ENCODE measurements at regions not wholly inside any gene's neighbourhood (a gene's known extent, or its start where the extent isn't known, plus 50 kb on each side); places are given as distances from the start of the nearest gene placed in this dataset.

GRCh38 chr2:67229706-67230105 is 167.4 kb upstream of the ETAA1 start:
- CTCF ChIA-PET = no interaction called here
- POLR2A ChIA-PET = no interaction called here
- no peaks in the 10 kb centered on the region for H3K9me3 ChIP-seq (ENCODE audit: control extremely low read depth in 1 of 3, control insufficient read depth in 2 of 3, insufficient read depth in 1 of 3, low read length in 2 of 3)
- no peak overlapping the region for H3K4me2 ChIP-seq (replicated peaks; ENCODE audit: low read depth, low read length, poor library complexity, severe bottlenecking)
- H3K4me3 ChIP-seq (ENCODE audit: control extremely low read depth in 1 of 5, extremely low read depth in 1 of 5, insufficient read depth in 1 of 5, low read depth in 2 of 5, low read length in 4 of 5) = no peak overlapping the region
- H3K4me3 Mint-ChIP-seq = no peak overlapping the region
- TF ChIP-seq EZH2 (IDR thresholded peaks at IDR 0.05; ENCODE audit: borderline replicate concordance, insufficient read depth, low read depth, low read length, poor library complexity, severe bottlenecking) = no peak
- TF ChIP-seq, protein P1, sequence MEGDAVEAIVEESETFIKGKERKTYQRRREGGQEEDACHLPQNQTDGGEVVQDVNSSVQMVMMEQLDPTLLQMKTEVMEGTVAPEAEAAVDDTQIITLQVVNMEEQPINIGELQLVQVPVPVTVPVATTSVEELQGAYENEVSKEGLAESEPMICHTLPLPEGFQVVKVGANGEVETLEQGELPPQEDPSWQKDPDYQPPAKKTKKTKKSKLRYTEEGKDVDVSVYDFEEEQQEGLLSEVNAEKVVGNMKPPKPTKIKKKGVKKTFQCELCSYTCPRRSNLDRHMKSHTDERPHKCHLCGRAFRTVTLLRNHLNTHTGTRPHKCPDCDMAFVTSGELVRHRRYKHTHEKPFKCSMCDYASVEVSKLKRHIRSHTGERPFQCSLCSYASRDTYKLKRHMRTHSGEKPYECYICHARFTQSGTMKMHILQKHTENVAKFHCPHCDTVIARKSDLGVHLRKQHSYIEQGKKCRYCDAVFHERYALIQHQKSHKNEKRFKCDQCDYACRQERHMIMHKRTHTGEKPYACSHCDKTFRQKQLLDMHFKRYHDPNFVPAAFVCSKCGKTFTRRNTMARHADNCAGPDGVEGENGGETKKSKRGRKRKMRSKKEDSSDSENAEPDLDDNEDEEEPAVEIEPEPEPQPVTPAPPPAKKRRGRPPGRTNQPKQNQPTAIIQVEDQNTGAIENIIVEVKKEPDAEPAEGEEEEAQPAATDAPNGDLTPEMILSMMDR (IDR thresholded peaks at IDR 0.05) = no peak
- DNase-seq (no peak), ATAC-seq (ENCODE audit: low read depth) (no peak)
- H3K9me3 Mint-ChIP-seq (ENCODE audit: insufficient read depth) = no peaks in the 10 kb centered on the region
- H3K4me1 Mint-ChIP-seq = no peaks in the 10 kb centered on the region
- no peaks in the 10 kb centered on the region for H3K27me3 Mint-ChIP-seq
- H3K79me2 ChIP-seq (ENCODE audit: control insufficient read depth, insufficient read depth, low read length) = no peaks in the 10 kb centered on the region
- no peak overlapping the region for H2AFZ ChIP-seq (ENCODE audit: insufficient read depth, low read depth, low read length, poor library complexity, severe bottlenecking)
- H4K20me1 ChIP-seq (ENCODE audit: control insufficient read depth, insufficient read depth, low read length, poor library complexity, severe bottlenecking) = no peaks in the 10 kb centered on the region
- H3K27ac ChIP-seq (ENCODE audit: low read length in 2 of 2) = no peak overlapping the region
- intact Hi-C loops (cut with micrococcal nuclease) = no loop called here
- no peaks in the 10 kb centered on the region for H3K4me1 ChIP-seq (ENCODE audit: control insufficient read depth in 2 of 2, insufficient read depth in 2 of 2, low read length in 2 of 2)
- no peaks in the 10 kb centered on the region for H3K36me3 ChIP-seq (replicated peaks in 1 of 2; ENCODE audit: control extremely low read depth in 1 of 2, control insufficient read depth in 1 of 2, extremely low read depth in 1 of 2, insufficient read depth in 2 of 2, low read length in 1 of 2)
- H3K27ac Mint-ChIP-seq = no peak overlapping the region
- H3K27me3 ChIP-seq (replicated peaks in 1 of 4; ENCODE audit: control extremely low read depth in 1 of 4, control insufficient read depth in 3 of 4, insufficient read depth in 4 of 4, low read length in 3 of 4) = no peaks in the 10 kb centered on the region
- no peak overlapping the region for H3K9ac ChIP-seq (ENCODE audit: low read length)

GRCh38 chr2:67232936-67233335 is 164.2 kb upstream of the ETAA1 start:
- H3K4me1 Mint-ChIP-seq = no peaks in the 10 kb centered on the region
- WGBS (ENCODE audit: insufficient coverage) = 33% methylated on average over 1 of the region's 1 CpG
- H3K4me3 ChIP-seq (ENCODE audit: control extremely low read depth in 1 of 5, extremely low read depth in 1 of 5, insufficient read depth in 1 of 5, low read depth in 2 of 5, low read length in 4 of 5) = no peak overlapping the region
- no peak for DNase-seq
- ChIA-PET POLR2A (no interaction called here), CTCF (no interaction called here)
- no peaks in the 10 kb centered on the region for H3K9me3 Mint-ChIP-seq (ENCODE audit: insufficient read depth)
- H3K27ac ChIP-seq (ENCODE audit: low read length in 2 of 2) = no peak overlapping the region
- H3K79me2 ChIP-seq (ENCODE audit: control insufficient read depth, insufficient read depth, low read length) = no peaks in the 10 kb centered on the region
- H3K36me3 ChIP-seq (replicated peaks in 1 of 2; ENCODE audit: control extremely low read depth in 1 of 2, control insufficient read depth in 1 of 2, extremely low read depth in 1 of 2, insufficient read depth in 2 of 2, low read length in 1 of 2) = no peaks in the 10 kb centered on the region
- no peaks in the 10 kb centered on the region for H3K9me3 ChIP-seq (ENCODE audit: control extremely low read depth in 1 of 3, control insufficient read depth in 2 of 3, insufficient read depth in 1 of 3, low read length in 2 of 3)
- intact Hi-C loops (cut with micrococcal nuclease) = no loop called here
- no peak overlapping the region for H3K27ac Mint-ChIP-seq
- no peak for TF ChIP-seq EZH2 (IDR thresholded peaks at IDR 0.05; ENCODE audit: borderline replicate concordance, insufficient read depth, low read depth, low read length, poor library complexity, severe bottlenecking)
- TF ChIP-seq, protein P1 (IDR thresholded peaks at IDR 0.05) = no peak
- H3K9ac ChIP-seq (ENCODE audit: low read length) = no peak overlapping the region
- H2AFZ ChIP-seq (ENCODE audit: insufficient read depth, low read depth, low read length, poor library complexity, severe bottlenecking) = no peak overlapping the region
- ATAC-seq (ENCODE audit: low read depth) = no peak
- no peaks in the 10 kb centered on the region for H4K20me1 ChIP-seq (ENCODE audit: control insufficient read depth, insufficient read depth, low read length, poor library complexity, severe bottlenecking)
- H3K4me3 Mint-ChIP-seq = no peak overlapping the region
- H3K27me3 ChIP-seq (replicated peaks in 1 of 4; ENCODE audit: control extremely low read depth in 1 of 4, control insufficient read depth in 3 of 4, insufficient read depth in 4 of 4, low read length in 3 of 4) = no peaks in the 10 kb centered on the region
- no peaks in the 10 kb centered on the region for H3K4me1 ChIP-seq (ENCODE audit: control insufficient read depth in 2 of 2, insufficient read depth in 2 of 2, low read length in 2 of 2)
- no peak overlapping the region for H3K4me2 ChIP-seq (replicated peaks; ENCODE audit: low read depth, low read length, poor library complexity, severe bottlenecking)
- no peaks in the 10 kb centered on the region for H3K27me3 Mint-ChIP-seq
